Ovary (tissue), 7 donors: ENCODE measurements at regions not wholly inside any gene's neighbourhood (a gene's known extent, or its start where the extent isn't known, plus 50 kb on each side); places are given as distances from the start of the nearest gene placed in this dataset.

ENCODE experiments used
- DNase-seq, 5 donors: peaks; one replicate each; pipeline ENCODE4 v3.0.0-alpha.2; 2019 to 2020
- H3K27ac ChIP-seq, 2 donors: fragments of 200-600 bp; one replicate each; pipeline versions ENCODE4 v1.5.1 to v1.8.0; 2019 to 2022
- H3K27me3 ChIP-seq: fragments of 200-600 bp; one replicate; pipeline ENCODE4 v1.8.0; 2022
- H3K36me3 ChIP-seq: fragments of 200-600 bp; sonication (generic); one replicate; pipeline ENCODE4 v1.5.1; 2019
- H3K4me1 ChIP-seq: one replicate; pipeline ENCODE4 v1.8.1; 2013; ENCODE audit warnings: mild to moderate bottlenecking, moderate library complexity; ENCODE audit not compliant: insufficient read depth
- H3K4me3 ChIP-seq: fragments of 200-600 bp; sonication (generic); one replicate; pipeline ENCODE4 v1.5.1; 2017
- H3K9me3 ChIP-seq, 2 donors: fragments of 200-600 bp in 1 of 2; sonication (generic) in 1 of 2; one replicate each; pipeline versions ENCODE4 v1.5.1 to v1.8.1; 2013 to 2019; ENCODE audit warnings: mild to moderate bottlenecking in 1 of 2, moderate library complexity in 1 of 2
- EP300 ChIP-seq: sonication (generic); formaldehyde crosslinking; IDR thresholded peaks from one replicate; pipeline ENCODE4 v1.6.1; 2017; ENCODE audit warnings: antibody characterized with exemption
- POLR2A ChIP-seq: fragments of 450-650 bp; IDR thresholded peaks from one replicate; pipeline ENCODE4 v1.6.1; 2017; ENCODE audit warnings: antibody characterized with exemption, mild to moderate bottlenecking, moderate library complexity
- WGBS, 3 donors: extraction: QIAGEN DNeasy Blood & Tissue Kit in 1 of 3; methylation state at CpG; one replicate each; pipeline versions ENCODE4 v1.1.5 to v1.1.7; 2013 to 2017; 5-methylcytosine and 5-hydroxymethylcytosine counted together
- intact Hi-C, 4 donors: fragments of 100-400 bp; cut with DNase I; formaldehyde crosslinking; loops; one replicate each; pipeline versions ENCODE4 v1.11.0 to v1.15.1; 2022 to 2023
- TF ChIP-seq, protein P1 (sequence below), 3 donors: fragments of 450-650 bp in 2 of 3; fragments of 200-600 bp in 1 of 3; IDR thresholded peaks; one replicate each; pipeline versions ENCODE4 v1.5.1 to v1.8.0; 2016 to 2022; ENCODE audit warnings: antibody characterized with exemption in 3 of 3, mild to moderate bottlenecking in 1 of 3
- donor health status: DM: no; HTN: no; CAD: no; lungs with moderate emphysema.
- donor health status: DM: no; HTN: no; CAD: no.
- donor health status: Bipolar disorder and iron deficiency.
- donor health status: DM: no; HTN: no; CAD: no.
- donor health status: DM: yes; HTN: yes; CAD: no.

DNA sequence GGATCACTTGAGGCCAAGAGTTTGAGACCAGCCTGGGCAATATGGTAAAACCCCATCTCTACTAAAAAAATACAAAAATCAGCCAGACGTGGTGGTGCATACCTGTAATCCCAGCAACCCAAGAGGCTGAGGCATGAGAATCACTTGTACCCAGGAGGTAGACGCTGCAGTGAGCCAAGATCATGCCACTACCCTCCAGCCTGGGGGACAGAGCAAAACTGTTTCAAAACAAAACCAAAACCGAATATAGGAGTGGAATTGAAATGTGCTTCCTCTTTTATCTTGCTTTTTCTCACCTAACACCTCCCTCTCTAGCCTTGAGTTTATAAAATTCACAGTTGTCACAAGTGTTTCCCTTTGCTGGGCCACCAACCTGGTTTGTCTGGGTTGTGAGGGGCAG lies 181.9 kb downstream of the PAH start:
- H3K36me3 ChIP-seq: no peaks in the 10 kb centered on the region
- TF ChIP-seq, protein P1, sequence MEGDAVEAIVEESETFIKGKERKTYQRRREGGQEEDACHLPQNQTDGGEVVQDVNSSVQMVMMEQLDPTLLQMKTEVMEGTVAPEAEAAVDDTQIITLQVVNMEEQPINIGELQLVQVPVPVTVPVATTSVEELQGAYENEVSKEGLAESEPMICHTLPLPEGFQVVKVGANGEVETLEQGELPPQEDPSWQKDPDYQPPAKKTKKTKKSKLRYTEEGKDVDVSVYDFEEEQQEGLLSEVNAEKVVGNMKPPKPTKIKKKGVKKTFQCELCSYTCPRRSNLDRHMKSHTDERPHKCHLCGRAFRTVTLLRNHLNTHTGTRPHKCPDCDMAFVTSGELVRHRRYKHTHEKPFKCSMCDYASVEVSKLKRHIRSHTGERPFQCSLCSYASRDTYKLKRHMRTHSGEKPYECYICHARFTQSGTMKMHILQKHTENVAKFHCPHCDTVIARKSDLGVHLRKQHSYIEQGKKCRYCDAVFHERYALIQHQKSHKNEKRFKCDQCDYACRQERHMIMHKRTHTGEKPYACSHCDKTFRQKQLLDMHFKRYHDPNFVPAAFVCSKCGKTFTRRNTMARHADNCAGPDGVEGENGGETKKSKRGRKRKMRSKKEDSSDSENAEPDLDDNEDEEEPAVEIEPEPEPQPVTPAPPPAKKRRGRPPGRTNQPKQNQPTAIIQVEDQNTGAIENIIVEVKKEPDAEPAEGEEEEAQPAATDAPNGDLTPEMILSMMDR (IDR thresholded peaks at IDR 0.05): no peak
- TF ChIP-seq POLR2A (no peak), EP300 (no peak)
- intact Hi-C loops: no loop called here
- no peaks in the 10 kb centered on the region for H3K27me3 ChIP-seq
- 74 to 80% (median 76%) methylated on average over 3 of the region's 3 CpGs for WGBS, 3 donors
- H3K27ac ChIP-seq: no peak overlapping the region
- DNase-seq: no peak
- H3K4me3 ChIP-seq: no peak overlapping the region
- H3K4me1 ChIP-seq: peaks cover 3% of the 10 kb centered on the region
- no peaks in the 10 kb centered on the region for H3K9me3 ChIP-seq

DNA sequence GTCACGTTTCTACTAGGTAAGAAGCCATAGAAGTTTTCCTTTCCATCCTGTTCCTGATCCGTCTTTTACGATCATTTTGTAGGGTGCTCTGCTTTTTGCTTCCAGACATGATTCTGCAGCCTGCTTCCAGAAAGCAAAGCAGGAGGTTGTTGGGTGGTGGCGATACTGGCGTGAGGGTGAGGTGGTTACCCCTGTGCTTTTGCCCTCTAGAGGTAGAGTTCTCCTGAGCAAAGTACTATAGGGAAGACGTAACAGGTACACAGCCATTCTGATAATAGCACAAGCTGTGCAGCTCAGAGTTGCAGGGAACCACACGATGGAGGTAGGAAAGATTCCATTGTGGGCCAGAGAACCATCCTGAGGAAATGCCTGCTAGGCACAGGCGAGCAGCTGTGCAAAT lies 186.0 kb downstream of the PAH start:
- Histone ChIP-seq H3K4me1 (no peaks in the 10 kb centered on the region), H3K36me3 (no peaks in the 10 kb centered on the region), H3K9me3 (no peaks in the 10 kb centered on the region), H3K27ac (no peak overlapping the region), H3K4me3 (no peak overlapping the region), H3K27me3 (no peaks in the 10 kb centered on the region)
- intact Hi-C loops: no loop called here
- TF ChIP-seq POLR2A (no peak), EP300 (no peak)
- TF ChIP-seq, protein P1 (IDR thresholded peaks at IDR 0.05): no peak
- DNase-seq: no peak
- whole genome bisulfite sequencing, 3 donors: 89 to 94% (median 92%) methylated on average over 8 of the region's 8 CpGs

DNA sequence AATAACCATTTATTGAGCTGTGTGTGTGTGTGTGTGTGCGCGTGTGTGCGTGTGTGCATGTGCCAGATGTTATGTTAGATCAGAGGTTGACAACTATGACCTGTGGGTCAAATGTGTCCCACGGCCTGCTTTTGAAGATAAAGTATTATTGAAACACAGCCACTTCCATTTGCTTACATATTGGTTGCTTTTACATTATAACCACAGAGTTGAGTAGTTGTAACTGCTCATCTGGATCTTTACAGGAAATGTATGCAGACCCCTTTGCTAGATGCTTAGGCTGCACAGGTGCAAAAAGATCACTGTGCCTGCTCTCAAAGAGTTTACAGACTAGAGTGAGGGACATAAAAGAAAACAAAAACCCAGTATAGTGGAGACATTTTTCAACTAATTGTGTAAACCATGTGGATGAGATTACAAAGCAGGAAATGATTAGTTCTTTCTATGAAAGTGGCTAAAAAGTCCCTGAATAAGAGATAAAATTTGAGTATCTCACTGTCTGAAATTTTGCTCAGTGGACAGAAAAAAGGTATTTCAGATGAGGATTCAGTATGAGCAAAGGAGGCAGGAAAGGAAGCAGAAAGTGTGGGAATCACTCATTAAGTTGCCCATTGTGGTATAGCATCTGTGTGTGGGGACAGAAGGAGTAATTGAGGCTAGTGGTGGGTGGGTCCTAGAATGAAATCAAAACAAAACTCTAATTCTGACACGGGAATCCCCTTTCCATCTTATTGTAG lies 188.4 kb downstream of the PAH start:
- intact Hi-C loops: no loop called here
- Histone ChIP-seq H3K27ac (peak overlapping the region in 1 of 2 donors; percentile 16), H3K4me1 (peaks cover 6% of the 10 kb centered on the region), H3K36me3 (no peaks in the 10 kb centered on the region), H3K9me3 (no peaks in the 10 kb centered on the region), H3K4me3 (no peak overlapping the region), H3K27me3 (no peaks in the 10 kb centered on the region)
- DNase-seq: no peak
- no peak for TF ChIP-seq EP300
- 53 to 56% (median 54%) methylated on average over 5 of the region's 5 CpGs for WGBS, 3 donors

DNA sequence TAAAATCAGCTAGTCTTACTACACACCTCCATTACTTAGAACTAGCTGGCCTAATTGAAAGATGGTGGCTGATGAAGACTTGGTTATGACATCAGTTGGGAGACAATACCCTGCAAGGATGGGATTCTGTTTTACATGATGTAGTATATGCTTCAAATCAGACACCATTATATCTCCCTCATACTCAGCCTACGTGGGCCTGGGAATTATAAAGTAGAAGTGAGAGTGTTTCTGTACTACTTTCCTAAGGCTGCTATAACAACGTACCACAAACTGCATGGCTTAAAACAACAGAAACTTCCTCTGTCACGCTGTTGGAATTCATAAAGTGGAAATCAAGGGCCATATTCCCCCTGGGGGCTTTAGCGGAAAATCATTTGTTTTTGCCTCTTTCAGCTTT lies 190.4 kb downstream of the PAH start:
- 92 to 94% (median 92%) methylated on average over 4 of the region's 4 CpGs for WGBS, 3 donors
- peaks cover 6% of the 10 kb centered on the region for H3K4me1 ChIP-seq

DNA sequence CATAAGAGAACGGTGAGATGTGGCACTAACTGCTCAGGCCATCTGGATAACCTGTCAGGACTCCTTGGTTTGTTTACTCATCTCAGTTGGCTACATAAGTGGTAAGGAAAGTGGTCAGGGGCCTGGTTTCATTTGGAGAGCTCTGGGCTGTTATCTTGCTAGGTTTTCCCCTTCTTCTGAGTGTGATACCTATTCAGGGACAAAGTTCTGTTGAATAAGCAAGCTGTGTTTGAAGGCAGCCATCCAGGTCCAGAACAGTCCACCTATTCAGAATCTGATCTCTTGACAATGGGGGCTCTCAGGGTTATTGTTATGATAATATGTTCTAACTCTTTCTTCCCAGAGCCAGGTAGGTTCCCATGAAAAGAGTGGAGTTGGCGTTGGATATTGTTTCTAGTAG lies 194.9 kb downstream of the PAH start:
- 89 to 94% (median 90%) methylated on average over 2 of the region's 2 CpGs for WGBS, 3 donors
- H3K9me3 ChIP-seq: no peaks in the 10 kb centered on the region

More for the DNA sequence above, 190.4 kb downstream of the PAH start:
- Histone ChIP-seq H3K27me3 (no peaks in the 10 kb centered on the region), H3K36me3 (no peaks in the 10 kb centered on the region), H3K9me3 (no peaks in the 10 kb centered on the region), H3K4me3 (no peak overlapping the region), H3K27ac (no peak overlapping the region)
- no peak for DNase-seq
- TF ChIP-seq POLR2A (no peak), EP300 (no peak)
- TF ChIP-seq, protein P1 (IDR thresholded peaks at IDR 0.05): no peak
- intact Hi-C loops: no loop called here

More for the DNA sequence above, 194.9 kb downstream of the PAH start:
- Histone ChIP-seq H3K36me3 (no peaks in the 10 kb centered on the region), H3K27me3 (no peaks in the 10 kb centered on the region), H3K4me3 (no peak overlapping the region), H3K4me1 (peaks cover 6% of the 10 kb centered on the region), H3K27ac (no peak overlapping the region)
- no peak for DNase-seq
- intact Hi-C loops: no loop called here
- TF ChIP-seq POLR2A (no peak), EP300 (no peak)
- TF ChIP-seq, protein P1 (IDR thresholded peaks at IDR 0.05): no peak
